WTC11 (cell line): ENCODE measurements at regions not wholly inside any gene's neighbourhood (a gene's known extent, or its start where the extent isn't known, plus 50 kb on each side); places are given as distances from the start of the nearest gene placed in this dataset.

ENCODE experiments used
- ATAC-seq: fragments of 200-7000 bp; cut with Tn5 transposase; 2 replicates; pipeline ENCODE4 v1.10.0; 2021; ENCODE audit warnings: mild to moderate bottlenecking, moderate library complexity
- CTCF ChIA-PET: fragments of 300-600 bp; sonication (Branson Sonifier 250); formaldehyde crosslinking; loops from one replicate; lab custom pipeline; 2021; ENCODE audit warnings: antibody characterized with exemption; lab: Charles Lee
- POLR2A ChIA-PET: fragments of 350-600 bp; sonication (Branson Sonifier 250); formaldehyde crosslinking; loops from one replicate; lab custom pipeline; 2021; ENCODE audit warnings: antibody characterized with exemption; lab: Charles Lee
- DNase-seq: peaks from one replicate; pipeline ENCODE4 v3.0.0; 2021; ENCODE audit warnings: low spot score
- H3K27ac Mint-ChIP-seq: 2 replicates; pipeline ENCODE4 v1.8.0; 2021; ENCODE audit warnings: mixed read lengths
- H3K27me3 Mint-ChIP-seq: 2 replicates; pipeline ENCODE4 v1.8.0; 2021; ENCODE audit warnings: low read depth, mild to moderate bottlenecking, moderate library complexity, mixed read lengths
- H3K36me3 Mint-ChIP-seq: 2 replicates; pipeline ENCODE4 v1.8.0; 2021; ENCODE audit warnings: mixed read lengths
- H3K4me1 Mint-ChIP-seq: 2 replicates; pipeline ENCODE4 v1.8.0; 2022; ENCODE audit warnings: mixed read lengths
- H3K4me3 Mint-ChIP-seq: 2 replicates; pipeline ENCODE4 v1.8.0; 2021; ENCODE audit warnings: mild to moderate bottlenecking, moderate library complexity, mixed read lengths
- H3K9me3 Mint-ChIP-seq: 2 replicates; pipeline ENCODE4 v1.8.0; 2021; ENCODE audit warnings: mixed read lengths
- AFF4 ChIP-seq: sonication (generic); formaldehyde crosslinking; IDR thresholded peaks from 2 replicates; pipeline ENCODE4 v1.8.1; 2023; ENCODE audit warnings: mild to moderate bottlenecking, missing genetic modification reagents, borderline replicate concordance
- ARID4B ChIP-seq: sonication (generic); formaldehyde crosslinking; IDR thresholded peaks from 2 replicates; pipeline ENCODE4 v1.8.0; 2023; ENCODE audit warnings: missing genetic modification reagents, mild to moderate bottlenecking, borderline replicate concordance
- E2F1 ChIP-seq: sonication (generic); formaldehyde crosslinking; IDR thresholded peaks from 2 replicates; pipeline ENCODE4 v1.8.0; 2022; ENCODE audit warnings: mild to moderate bottlenecking, missing genetic modification reagents
- GTF2I ChIP-seq: fragments of 250-450 bp; sonication (Bioruptor Pico); conservative IDR thresholded peaks from 2 replicates; pipeline ENCODE4 v1.4.0; 2021; ENCODE audit warnings: mild to moderate bottlenecking
- NFE2L1 ChIP-seq: sonication (generic); formaldehyde crosslinking; IDR thresholded peaks from 2 replicates; pipeline ENCODE4 v1.8.1; 2023; ENCODE audit warnings: missing genetic modification reagents
- NR1H2 ChIP-seq: sonication (generic); formaldehyde crosslinking; IDR thresholded peaks from 2 replicates; pipeline ENCODE4 v1.9.0; 2021; ENCODE audit warnings: mild to moderate bottlenecking, moderate library complexity, missing genetic modification reagents
- SOX15 ChIP-seq: fragments of 250-450 bp; sonication (Bioruptor Pico); IDR thresholded peaks from 2 replicates; pipeline ENCODE4 v1.9.0; 2021; ENCODE audit warnings: mild to moderate bottlenecking
- ZNF121 ChIP-seq: sonication (generic); formaldehyde crosslinking; IDR thresholded peaks from 2 replicates; pipeline ENCODE4 v1.8.0; 2023; ENCODE audit warnings: missing genetic modification reagents
- ZNF281 ChIP-seq: sonication (generic); formaldehyde crosslinking; IDR thresholded peaks from 2 replicates; pipeline ENCODE4 v1.8.0; 2023; ENCODE audit warnings: mild to moderate bottlenecking, missing genetic modification reagents
- ZNF317 ChIP-seq: sonication (generic); formaldehyde crosslinking; IDR thresholded peaks from 2 replicates; pipeline ENCODE4 v1.8.1; 2023; ENCODE audit warnings: low read depth, mild to moderate bottlenecking, moderate library complexity, missing genetic modification reagents, borderline replicate concordance
- ZSCAN18 ChIP-seq: fragments of 250-450 bp; sonication (Bioruptor Pico); IDR thresholded peaks from 2 replicates; pipeline ENCODE4 v2.1.2; 2022; ENCODE audit warnings: mild to moderate bottlenecking, moderate library complexity

- CTCF ChIA-PET, result no interaction called here
- no peaks in the 10 kb centered on the region for H3K4me1 Mint-ChIP-seq
- H3K9me3 Mint-ChIP-seq, result peaks cover 16% of the 10 kb centered on the region
- no peak for DNase-seq
- no peak overlapping the region for H3K4me3 Mint-ChIP-seq
- no peak for ATAC-seq
- H3K27ac Mint-ChIP-seq, result no peak overlapping the region
- no peaks in the 10 kb centered on the region; the same call in 1 of the 2 replicates for H3K36me3 Mint-ChIP-seq
- TF ChIP-seq GTF2I (CRISPR knock-in tag), result no peak
- TF ChIP-seq ARID4B (CRISPR knock-in tag), result no peak
- TF ChIP-seq AFF4 (CRISPR knock-in tag), result no peak
- no peak for TF ChIP-seq E2F1 (CRISPR knock-in tag)
- TF ChIP-seq ZNF121, result no peak
- TF ChIP-seq NR1H2 (CRISPR knock-in tag), result no peak
- no peak for TF ChIP-seq ZNF281
- no peak for TF ChIP-seq ZNF317 (CRISPR knock-in tag)
- POLR2A ChIA-PET, result no interaction called here
- H3K27me3 Mint-ChIP-seq, result peaks cover 2% of the 10 kb centered on the region; the same call in 1 of the 2 replicates
Measured at GRCh38 chr14:66140963-66141362, 345.2 kb upstream of the CCDC196 start.

GRCh38 chr14:66141733-66142132 lies 344.4 kb upstream of the CCDC196 start:
- H3K4me1 Mint-ChIP-seq, result no peaks in the 10 kb centered on the region
- DNase-seq (no peak), ATAC-seq (no peak)
- peaks cover 2% of the 10 kb centered on the region; the same call in 1 of the 2 replicates for H3K27me3 Mint-ChIP-seq
- peaks cover 23% of the 10 kb centered on the region for H3K9me3 Mint-ChIP-seq
- no peaks in the 10 kb centered on the region; the same call in 1 of the 2 replicates for H3K36me3 Mint-ChIP-seq
- TF ChIP-seq SOX15 (CRISPR knock-in tag) (no peak), ZSCAN18 (CRISPR knock-in tag) (no peak), NFE2L1 (CRISPR knock-in tag) (no peak), ZNF281 (no peak)
- H3K4me3 Mint-ChIP-seq, result no peak overlapping the region
- ChIA-PET CTCF (no interaction called here), POLR2A (no interaction called here)
- no peak overlapping the region for H3K27ac Mint-ChIP-seq
